ENCODE measurements at regions not wholly inside any gene's neighbourhood (a gene's known extent, or its start where the extent isn't known, plus 50 kb on each side); places are given as distances from the start of the nearest gene placed in this dataset.

GRCh38 chrX:39497702-39498265 lies 600.0 kb downstream of the BCOR start:
- DNase-seq (ENCODE audit: low read depth, low spot score) = no peak

DNA sequence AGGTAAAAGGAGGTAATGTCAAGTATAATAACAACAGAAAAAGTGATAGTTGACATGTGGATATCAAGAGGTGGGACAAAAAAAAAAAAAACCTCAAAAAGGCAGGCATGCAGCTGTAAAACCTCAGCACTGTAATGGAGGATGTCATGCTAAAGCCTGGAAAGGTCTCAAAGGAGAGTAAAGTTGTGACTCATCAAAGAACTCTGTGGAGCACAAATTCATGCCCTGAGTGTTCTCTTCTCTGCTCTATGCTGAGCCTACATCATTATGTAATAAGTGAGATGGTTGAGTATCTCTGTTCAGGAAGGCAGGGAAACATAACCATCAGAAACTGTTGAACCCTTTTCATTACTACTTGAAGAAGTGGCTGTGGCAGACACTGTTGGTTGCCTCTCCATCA lies 597.8 kb downstream of the BCOR start:
- DNase-seq (ENCODE audit: low read depth, low spot score) = no peak

DNA sequence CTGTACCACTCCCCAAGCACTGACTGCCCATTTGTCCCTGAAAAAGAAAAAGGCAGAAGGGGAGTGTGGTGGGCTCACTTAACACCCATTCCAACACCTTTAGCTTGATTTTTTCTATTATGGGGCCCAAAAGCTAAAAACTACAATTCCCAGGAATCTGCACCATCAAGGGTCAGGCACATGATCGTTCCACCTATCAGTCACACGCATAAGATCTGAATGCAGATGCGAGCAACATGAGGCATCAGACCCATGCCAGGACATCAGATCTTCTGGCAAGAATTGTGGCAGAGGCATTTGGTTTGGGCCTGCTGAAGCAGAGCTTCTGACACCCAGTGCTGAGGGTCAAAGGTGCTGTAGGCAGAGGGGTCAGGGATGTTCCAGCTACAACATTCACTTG lies 595.9 kb downstream of the BCOR start:
- DNase-seq (ENCODE audit: low read depth, low spot score) = no peak

DNA sequence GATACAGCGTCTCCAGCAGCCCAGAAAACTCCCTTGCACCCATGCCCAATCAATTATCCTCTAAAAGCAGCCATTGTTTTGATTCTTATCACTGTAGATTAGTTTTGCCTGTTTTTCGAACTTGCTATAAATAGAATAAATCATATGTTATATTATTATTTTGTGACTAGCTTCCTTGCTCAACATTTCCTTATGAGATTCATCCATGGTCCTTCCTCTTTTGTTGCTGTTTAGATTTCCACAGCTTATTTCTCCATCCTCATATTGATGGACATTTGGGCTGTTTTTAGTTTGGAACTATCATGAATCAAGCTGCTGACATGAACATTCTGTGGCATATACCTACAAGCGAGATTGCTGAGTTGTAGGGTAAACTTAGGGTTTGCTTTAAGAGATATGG lies 595.3 kb downstream of the BCOR start:
- no peak for DNase-seq (ENCODE audit: low read depth, low spot score)

- DNase-seq (ENCODE audit: low read depth, low spot score) = no peak
Observed at GRCh38 chrX:39504227-39504626, 593.5 kb downstream of the BCOR start.

DNA sequence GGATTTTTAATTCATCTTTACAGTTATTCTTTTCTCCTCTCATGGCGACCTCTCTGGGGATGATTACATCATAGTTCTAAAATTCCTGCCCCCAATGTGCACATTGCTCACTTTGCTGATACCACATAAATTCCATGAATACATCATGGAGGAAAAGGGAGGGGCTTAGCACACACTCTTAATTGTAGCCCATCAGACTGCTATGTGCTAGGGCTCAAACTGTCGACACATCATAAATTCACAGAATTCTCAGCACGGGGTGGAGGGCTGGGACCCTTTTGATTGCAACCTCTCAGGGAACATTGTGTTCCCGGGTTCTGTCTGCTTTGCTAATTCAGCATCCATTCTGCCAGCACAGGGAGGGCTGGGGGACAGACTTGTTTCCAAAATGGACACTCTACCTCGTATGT lies 592.9 kb downstream of the BCOR start:
- no peak for DNase-seq (ENCODE audit: low read depth, low spot score)

- DNase-seq (ENCODE audit: low read depth, low spot score) = no peak
Observed at GRCh38 chrX:39506131-39506530, 591.6 kb downstream of the BCOR start.

DNA sequence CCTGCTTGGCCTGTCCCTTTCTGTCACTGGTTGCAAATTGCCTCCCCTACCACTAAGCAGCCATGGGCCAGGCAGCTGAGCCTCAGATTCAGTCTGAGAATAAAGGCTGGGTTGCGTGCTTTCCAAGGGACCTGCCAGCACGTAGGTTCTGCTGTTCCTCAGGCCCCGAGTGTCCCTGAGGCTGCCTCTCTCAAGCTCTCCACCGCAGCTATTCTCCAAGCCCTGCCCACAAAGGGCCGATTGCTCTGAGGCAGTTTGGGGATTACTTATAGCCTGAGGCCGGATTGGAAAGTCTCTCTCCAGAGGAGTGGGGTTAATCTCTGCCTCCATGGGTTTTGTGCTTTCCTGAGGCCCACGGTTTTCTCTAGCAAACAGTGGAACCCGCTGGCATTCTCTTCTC lies 590.7 kb downstream of the BCOR start:
- no peak for DNase-seq (ENCODE audit: low read depth, low spot score)

- no peak for DNase-seq (ENCODE audit: low read depth, low spot score)
Observed at GRCh38 chrX:39507617-39508299, 590.0 kb downstream of the BCOR start.

- no peak for DNase-seq (ENCODE audit: low read depth, low spot score)
Observed at GRCh38 chrX:39508300-39508692, 589.5 kb downstream of the BCOR start.

DNA sequence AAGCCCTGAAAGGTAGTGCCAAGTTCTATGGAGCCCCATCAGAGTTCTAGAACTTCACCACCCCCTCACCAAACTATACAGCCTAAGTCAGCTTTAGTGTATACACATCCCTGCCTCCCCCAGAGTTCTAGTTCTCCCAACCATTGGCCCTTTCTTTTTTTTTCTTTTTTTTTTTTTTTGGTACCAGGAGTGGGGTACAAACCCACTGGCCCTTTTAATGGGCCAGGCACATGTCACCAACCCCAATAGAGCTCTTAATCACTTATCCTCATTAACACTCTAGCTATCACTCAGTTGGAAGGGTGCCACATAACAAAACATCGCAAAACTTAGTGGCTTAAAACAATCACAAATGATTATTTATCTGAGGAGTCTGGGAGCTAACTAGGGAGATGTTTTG lies 588.6 kb downstream of the BCOR start:
- DNase-seq (ENCODE audit: low read depth, low spot score) = no peak

GRCh38 chrX:39513836-39514235 lies 583.9 kb downstream of the BCOR start:
- no peak for DNase-seq (ENCODE audit: low read depth, low spot score)

DNA sequence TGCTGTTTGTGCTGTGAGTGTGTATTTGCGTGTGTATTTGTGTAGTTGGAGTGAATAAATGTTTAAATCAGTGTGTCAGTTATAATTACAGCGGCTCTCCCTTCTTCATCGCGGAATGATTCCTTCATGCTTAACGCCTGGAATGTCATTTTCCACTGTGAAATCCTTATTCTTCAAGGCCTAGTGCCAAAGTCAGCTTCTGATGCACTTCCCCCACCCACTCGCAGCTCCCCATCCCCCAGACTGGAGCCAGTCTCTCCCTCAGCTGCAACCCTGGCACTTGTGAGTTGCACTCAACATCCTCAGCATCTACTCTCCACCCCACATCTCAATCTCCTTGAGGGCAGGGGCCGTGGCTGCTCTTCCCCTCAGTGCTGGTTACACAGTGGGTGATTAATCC lies 583.0 kb downstream of the BCOR start:
- DNase-seq (ENCODE audit: low read depth, low spot score) = no peak

DNA sequence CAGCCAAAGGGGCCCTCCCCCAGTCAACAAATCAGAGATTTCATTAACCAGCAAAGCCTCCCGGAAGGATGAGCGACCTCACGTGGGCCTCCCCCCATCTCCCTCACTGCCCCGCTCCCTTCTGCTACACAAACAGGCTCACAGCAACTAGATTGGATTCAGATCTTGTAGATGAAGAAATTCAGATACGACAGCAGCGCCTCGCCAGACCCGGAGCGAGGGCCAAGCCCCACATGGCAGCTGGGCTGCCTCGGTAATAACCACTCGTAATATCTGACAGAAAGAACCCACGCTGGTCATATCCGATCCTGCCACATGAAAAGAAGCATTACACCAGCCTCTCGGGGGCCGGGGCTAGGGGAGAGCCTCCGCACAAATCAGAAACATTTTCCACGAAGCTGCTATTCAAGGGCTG lies 581.3 kb downstream of the BCOR start:
- no peak for DNase-seq (ENCODE audit: low read depth, low spot score)

DNA sequence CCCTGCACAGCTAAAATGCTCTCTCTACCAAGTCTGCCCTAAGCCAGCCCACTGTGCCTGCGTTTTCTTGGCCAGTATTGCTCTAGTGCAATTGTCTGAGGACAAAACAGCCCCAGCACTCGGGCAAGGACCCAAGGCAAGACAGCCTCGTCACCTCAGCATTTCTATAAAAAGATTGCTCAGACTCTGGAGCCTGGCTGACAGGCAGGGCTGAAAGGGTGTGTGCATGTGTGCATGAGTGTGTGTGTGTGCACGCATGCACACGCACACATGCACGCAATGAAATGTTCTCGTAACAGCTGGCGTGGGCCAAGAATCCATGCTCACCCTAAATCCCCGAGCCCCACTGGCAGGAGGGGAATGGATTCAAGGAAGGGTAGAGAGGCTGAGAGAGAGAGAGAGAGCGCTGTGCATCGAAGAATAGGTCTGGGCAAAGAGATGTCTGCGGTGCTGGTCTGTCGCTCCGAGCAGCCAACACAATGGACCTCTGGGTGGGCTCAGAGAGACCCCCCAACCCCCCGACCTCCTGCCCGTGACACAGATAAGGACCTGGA lies 579.2 kb downstream of the BCOR start:
- DNase-seq (ENCODE audit: low read depth, low spot score) = no peak

DNA sequence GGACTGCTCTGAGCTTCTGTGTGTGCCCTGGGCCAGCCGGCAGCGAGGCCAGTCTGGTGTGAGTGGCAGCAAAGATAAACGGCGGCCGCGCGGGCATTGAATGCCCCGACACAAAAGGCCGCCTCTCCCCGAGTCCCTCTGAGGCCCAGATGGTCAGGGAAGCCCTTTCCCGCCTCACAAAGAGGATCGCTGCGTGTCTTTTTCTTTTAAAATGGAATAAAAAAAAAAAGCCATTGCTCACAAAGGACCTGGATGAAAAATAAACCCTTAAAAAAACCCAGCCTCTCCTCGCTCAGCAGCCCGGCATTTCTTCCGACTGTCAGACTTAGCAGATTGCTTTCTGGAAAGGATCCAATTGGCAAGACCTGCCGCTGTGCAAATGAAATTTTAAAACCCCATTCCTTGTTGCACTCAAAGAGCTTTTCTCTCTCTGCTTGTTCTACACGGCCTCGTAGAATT lies 578.7 kb downstream of the BCOR start:
- no peak for DNase-seq (ENCODE audit: low read depth, low spot score)

DNA sequence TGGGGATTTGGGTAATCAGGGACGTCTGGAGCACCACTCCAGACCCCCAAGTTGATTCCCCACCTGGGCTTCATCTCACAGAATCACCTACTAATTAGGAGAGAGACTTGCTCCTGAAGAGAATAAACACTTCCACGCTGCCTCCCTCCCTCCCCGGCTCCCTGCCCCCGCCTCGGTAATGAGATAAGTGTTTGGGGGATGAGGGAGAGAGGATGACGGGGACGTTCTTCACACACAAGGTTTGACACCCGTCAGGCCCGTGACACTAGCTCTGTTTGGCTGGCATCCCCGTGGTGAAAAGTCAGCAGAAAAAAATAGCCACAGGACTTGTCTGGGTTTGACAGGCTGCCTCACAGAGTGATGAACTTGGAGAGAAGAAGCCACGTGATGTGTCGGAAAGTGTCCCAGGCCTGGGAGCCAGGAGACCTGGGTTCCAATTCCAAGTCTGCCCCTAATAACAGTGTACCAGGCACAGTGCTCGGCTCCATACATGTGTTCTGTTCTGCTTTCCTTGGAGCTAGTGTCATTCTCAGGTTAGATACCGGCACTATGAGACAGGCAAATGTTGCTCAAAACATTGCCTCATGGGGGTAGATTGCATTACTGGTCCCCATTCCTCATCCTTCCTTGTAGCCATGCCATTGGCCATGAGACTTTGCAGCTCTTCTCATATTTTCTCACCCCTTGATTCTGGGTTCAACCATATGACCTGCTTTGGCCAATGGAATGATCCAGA lies 578.0 kb downstream of the BCOR start:
- DNase-seq (ENCODE audit: low read depth, low spot score) = no peak

DNA sequence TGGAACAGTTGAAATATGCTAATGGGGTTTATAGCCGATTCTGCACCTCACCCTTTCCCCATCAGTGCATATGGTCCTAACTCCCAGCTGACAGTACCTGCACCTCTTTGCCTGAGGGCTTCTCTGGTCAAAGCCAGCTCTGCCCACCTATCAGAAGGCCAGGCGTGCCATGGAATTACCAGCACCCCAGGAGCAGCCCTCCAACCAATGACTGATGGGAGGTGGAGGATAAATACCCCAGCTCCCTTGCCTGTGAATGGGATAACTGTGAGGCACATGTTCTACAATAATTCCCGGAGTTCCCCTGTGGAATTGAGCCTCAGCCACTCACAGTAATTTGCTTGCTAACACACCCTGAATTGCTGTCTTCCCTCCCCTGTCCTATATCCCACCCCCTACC lies 572.0 kb downstream of the BCOR start:
- DNase-seq (ENCODE audit: low read depth, low spot score) = no peak

- no peak for DNase-seq (ENCODE audit: low read depth, low spot score)
Observed at GRCh38 chrX:39527025-39527424, 570.7 kb downstream of the BCOR start.

DNA sequence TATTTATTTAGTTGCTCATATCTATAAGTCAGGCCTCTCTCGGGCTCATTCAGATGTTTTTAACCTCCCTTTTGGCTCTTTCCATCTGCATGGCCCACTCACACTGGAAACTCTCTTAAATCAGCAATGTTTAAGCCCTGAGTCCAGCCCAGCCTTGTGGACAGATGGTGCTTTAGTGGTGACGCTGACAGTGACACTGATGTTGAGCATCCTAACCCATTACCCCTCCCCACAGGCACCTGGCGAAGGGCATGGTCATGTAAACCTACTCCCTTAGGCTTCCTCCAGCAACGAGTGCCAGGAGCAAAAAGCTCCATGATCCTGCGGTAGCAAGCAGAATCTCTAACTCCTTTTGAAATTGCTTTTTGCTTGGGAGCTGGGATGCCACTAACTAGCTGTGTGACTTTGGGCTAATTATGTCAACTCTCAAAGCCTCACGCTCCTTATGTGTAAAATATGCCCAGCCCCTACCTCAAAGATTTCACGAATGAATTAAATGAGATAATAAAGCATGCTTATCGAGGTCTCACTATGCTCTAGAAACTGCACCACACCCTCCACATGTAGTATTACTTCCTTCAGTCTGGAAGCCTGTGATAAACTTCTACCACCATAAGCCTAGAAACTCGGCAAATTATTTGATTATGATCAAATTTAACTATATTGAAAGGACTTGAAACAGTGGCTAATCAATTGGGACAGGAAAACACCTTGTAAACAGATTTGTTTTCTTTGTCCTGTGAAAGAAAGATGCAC lies 569.4 kb downstream of the BCOR start:
- no peak for DNase-seq (ENCODE audit: low read depth, low spot score)

DNA sequence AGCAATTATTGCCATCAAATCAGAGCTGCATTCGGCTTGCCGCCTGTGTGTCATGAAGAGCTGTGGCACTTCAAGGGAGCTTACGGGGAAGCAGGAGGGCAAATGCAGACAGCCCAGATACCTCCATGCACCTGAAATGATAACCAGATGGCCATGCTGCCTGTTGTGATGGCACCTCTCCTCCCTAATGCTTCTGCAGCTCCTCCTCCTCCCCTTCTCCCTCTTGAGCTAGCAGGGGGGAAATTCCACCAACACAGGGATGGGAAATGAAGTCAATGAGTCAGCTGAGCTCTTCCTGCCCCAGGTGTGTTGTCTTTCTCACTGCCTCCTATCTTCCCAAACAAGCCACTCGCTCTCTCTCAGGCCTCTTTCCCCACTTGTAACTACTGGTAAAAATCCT lies 565.0 kb downstream of the BCOR start:
- DNase-seq (ENCODE audit: low read depth, low spot score) = no peak

- no peak for DNase-seq (ENCODE audit: low read depth, low spot score)
Observed at GRCh38 chrX:39534949-39535348, 562.8 kb downstream of the BCOR start.
